ENCODE measurements at regions not wholly inside any gene's neighbourhood (a gene's known extent, or its start where the extent isn't known, plus 50 kb on each side); places are given as distances from the start of the nearest gene placed in this dataset.
A peak's percentile ranks its signal among the peaks of the same experiment; 100 is the strongest.
"Not testable (repeated sequence)": the region's sequence is repeated elsewhere in the genome, so short reads cannot be mapped to it uniquely, and the experiment has no call there.

- no peak for DNase-seq (ENCODE audit: low spot score)
Measured at GRCh38 chr4:83213640-83214039, 71.0 kb downstream of the COQ2 start.

GRCh38 chr4:83212041-83212851 is 72.4 kb downstream of the COQ2 start:
- DNase-seq (ENCODE audit: low spot score), result peak; percentile 28

GRCh38 chr4:83209419-83209818 is 75.2 kb downstream of the COQ2 start:
- no peak for DNase-seq (ENCODE audit: low spot score)

GRCh38 chr4:83208371-83209365 is 75.9 kb downstream of the COQ2 start:
- DNase-seq (ENCODE audit: low spot score), result no peak

- DNase-seq (ENCODE audit: low spot score), result no peak
Measured at GRCh38 chr4:83207497-83208101, 77.0 kb downstream of the COQ2 start.

- DNase-seq (ENCODE audit: low spot score), result no peak
Measured at GRCh38 chr4:83205760-83206159, 78.8 kb downstream of the COQ2 start.

GRCh38 chr4:83204731-83205130 is 79.9 kb downstream of the COQ2 start:
- DNase-seq (ENCODE audit: low spot score), result no peak

GRCh38 chr4:83201761-83202160 is 82.8 kb downstream of the COQ2 start:
- DNase-seq (ENCODE audit: low spot score), result no peak

GRCh38 chr4:83197555-83198235 is 83.2 kb upstream of the PLAC8 start:
- DNase-seq (ENCODE audit: low spot score), result no peak

GRCh38 chr4:83196921-83197320 is 82.4 kb upstream of the PLAC8 start:
- DNase-seq (ENCODE audit: low spot score), result no peak

- no peak for DNase-seq (ENCODE audit: low spot score)
Measured at GRCh38 chr4:83195269-83195668, 80.7 kb upstream of the PLAC8 start.

GRCh38 chr4:83194588-83194987 is 80.1 kb upstream of the PLAC8 start:
- not testable (repeated sequence) for DNase-seq (ENCODE audit: low spot score)

GRCh38 chr4:83192634-83193033 is 78.1 kb upstream of the PLAC8 start:
- no peak for DNase-seq (ENCODE audit: low spot score)

GRCh38 chr4:83191026-83191425 is 76.5 kb upstream of the PLAC8 start:
- DNase-seq (ENCODE audit: low spot score), result no peak

- DNase-seq (ENCODE audit: low spot score), result no peak
Measured at GRCh38 chr4:83189631-83190136, 75.2 kb upstream of the PLAC8 start.

GRCh38 chr4:83180431-83180968 is 66.0 kb upstream of the PLAC8 start:
- DNase-seq (ENCODE audit: low spot score), result no peak

- no peak for DNase-seq (ENCODE audit: low spot score)
Measured at GRCh38 chr4:83179205-83179604, 64.7 kb upstream of the PLAC8 start.

GRCh38 chr4:83178029-83178428 is 63.5 kb upstream of the PLAC8 start:
- no peak for DNase-seq (ENCODE audit: low spot score)

GRCh38 chr4:83177182-83177581 is 62.7 kb upstream of the PLAC8 start:
- no peak for DNase-seq (ENCODE audit: low spot score)

GRCh38 chr4:83174844-83175414 is 60.4 kb upstream of the PLAC8 start:
- no peak for DNase-seq (ENCODE audit: low spot score)

- DNase-seq (ENCODE audit: low spot score), result no peak
Measured at GRCh38 chr4:83172371-83172770, 57.8 kb upstream of the PLAC8 start.

Data from iPS-NIHi11 (cell line).